ENCODE measurements at regions not wholly inside any gene's neighbourhood (a gene's known extent, or its start where the extent isn't known, plus 50 kb on each side); places are given as distances from the start of the nearest gene placed in this dataset.

- TF ChIP-seq, protein P1, sequence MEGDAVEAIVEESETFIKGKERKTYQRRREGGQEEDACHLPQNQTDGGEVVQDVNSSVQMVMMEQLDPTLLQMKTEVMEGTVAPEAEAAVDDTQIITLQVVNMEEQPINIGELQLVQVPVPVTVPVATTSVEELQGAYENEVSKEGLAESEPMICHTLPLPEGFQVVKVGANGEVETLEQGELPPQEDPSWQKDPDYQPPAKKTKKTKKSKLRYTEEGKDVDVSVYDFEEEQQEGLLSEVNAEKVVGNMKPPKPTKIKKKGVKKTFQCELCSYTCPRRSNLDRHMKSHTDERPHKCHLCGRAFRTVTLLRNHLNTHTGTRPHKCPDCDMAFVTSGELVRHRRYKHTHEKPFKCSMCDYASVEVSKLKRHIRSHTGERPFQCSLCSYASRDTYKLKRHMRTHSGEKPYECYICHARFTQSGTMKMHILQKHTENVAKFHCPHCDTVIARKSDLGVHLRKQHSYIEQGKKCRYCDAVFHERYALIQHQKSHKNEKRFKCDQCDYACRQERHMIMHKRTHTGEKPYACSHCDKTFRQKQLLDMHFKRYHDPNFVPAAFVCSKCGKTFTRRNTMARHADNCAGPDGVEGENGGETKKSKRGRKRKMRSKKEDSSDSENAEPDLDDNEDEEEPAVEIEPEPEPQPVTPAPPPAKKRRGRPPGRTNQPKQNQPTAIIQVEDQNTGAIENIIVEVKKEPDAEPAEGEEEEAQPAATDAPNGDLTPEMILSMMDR (IDR thresholded peaks at IDR 0.05; ENCODE audit: insufficient read depth, low read length), result no peak
Measured at GRCh38 chrX:25558137-25558536, 542.4 kb upstream of the ARX start.

DNA sequence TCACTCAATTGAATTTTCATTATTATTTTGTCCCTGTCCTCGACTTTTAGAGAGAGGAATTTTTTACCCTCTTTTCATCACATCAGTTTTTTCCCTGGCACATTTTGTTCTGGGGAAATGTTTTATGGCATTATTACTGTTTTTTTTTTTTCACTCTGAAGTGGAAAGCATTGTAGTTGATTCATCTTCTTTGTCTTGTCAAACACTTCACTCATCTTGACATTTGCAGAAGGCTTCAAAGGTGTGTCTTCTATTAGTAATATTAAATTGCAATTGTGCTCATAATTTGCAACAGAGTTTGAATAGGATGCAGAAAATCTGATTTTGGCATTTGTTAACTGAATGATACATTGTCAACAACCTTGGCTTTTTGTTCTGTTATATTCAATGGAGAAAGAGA lies 545.4 kb upstream of the ARX start:
- no peak overlapping the region for H3K4me3 ChIP-seq (ENCODE audit: low read depth, low read length)
- no peak for DNase-seq (ENCODE audit: low read depth)
- TF ChIP-seq, protein P1 (IDR thresholded peaks at IDR 0.05; ENCODE audit: insufficient read depth, low read length), result no peak

More at GRCh38 chrX:25558137-25558536, 542.4 kb upstream of the ARX start:
- H3K4me3 ChIP-seq (ENCODE audit: low read depth, low read length), result no peak overlapping the region
- DNase-seq (ENCODE audit: low read depth), result no peak

DNA sequence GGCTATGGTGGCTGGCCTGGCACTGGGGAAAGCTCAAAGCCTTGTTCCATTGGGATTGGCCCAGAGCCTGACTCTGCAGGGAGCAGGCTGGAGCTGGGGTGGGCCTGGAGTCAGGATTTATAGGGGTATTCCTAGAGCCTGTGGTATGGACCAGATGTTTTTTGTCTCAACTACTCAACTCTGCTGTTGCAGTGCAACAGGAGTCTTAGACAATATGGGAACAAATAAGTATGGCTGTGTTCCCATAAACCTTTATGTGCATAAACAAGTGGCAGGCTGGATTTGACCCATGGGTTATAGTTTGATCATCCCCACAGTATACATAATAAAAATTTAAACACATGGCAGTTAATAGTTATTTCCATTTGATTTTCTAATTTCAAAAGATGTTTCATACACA lies 557.9 kb upstream of the ARX start:
- DNase-seq (ENCODE audit: low read depth), result no peak
- H3K4me3 ChIP-seq (ENCODE audit: low read depth, low read length), result no peak overlapping the region
- TF ChIP-seq, protein P1 (IDR thresholded peaks at IDR 0.05; ENCODE audit: insufficient read depth, low read length), result no peak

DNA sequence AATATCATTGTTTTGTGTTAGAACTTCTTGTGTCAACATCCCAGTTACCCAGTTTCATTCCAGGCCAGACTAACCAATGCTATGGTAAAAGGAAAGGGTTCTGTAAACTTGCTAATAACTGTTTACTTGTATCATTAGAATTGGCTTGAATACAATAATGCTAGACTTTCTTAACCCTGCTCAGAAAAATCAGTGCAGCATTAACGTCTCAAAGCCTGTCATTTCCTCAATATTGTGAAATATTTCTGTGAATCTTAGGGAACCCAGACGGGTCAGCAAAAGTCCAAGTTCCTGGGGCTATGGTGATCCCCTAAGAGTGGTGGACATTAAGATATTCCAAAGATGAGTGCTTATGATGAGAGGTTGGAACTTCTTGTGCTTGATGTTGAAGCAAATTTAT lies 541.2 kb upstream of the MAGEB18 start:
- no peak overlapping the region for H3K4me3 ChIP-seq (ENCODE audit: low read depth, low read length)
- TF ChIP-seq, protein P1 (IDR thresholded peaks at IDR 0.05; ENCODE audit: insufficient read depth, low read length), result no peak
- DNase-seq (ENCODE audit: low read depth), result no peak

GRCh38 chrX:25597551-25597950 lies 540.6 kb upstream of the MAGEB18 start:
- TF ChIP-seq, protein P1 (IDR thresholded peaks at IDR 0.05; ENCODE audit: insufficient read depth, low read length), result no peak
- no peak overlapping the region for H3K4me3 ChIP-seq (ENCODE audit: low read depth, low read length)
- DNase-seq (ENCODE audit: low read depth), result peak; percentile 73

DNA sequence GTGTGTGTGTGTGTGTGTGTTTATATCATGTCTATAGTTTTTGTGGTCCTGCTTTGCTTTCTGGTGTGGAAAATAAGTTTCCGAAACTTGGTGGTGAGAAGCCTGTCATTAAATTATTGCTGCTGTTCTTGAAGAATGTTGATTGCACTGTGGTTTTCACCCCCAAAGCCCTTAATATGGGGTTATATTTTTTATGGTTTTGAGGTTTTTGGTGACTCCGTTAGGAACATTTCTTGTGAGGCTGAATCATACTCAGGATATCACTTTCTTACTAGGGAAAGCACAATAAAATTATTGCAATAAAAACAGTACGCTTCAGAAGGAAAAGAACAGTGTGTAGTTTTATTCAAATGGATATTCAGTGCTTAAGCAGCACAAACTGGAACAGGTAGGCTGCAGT lies 539.1 kb upstream of the MAGEB18 start:
- no peak overlapping the region for H3K4me3 ChIP-seq (ENCODE audit: low read depth, low read length)
- peak; percentile 8 for DNase-seq (ENCODE audit: low read depth)
- TF ChIP-seq, protein P1 (IDR thresholded peaks at IDR 0.05; ENCODE audit: insufficient read depth, low read length), result no peak

DNA sequence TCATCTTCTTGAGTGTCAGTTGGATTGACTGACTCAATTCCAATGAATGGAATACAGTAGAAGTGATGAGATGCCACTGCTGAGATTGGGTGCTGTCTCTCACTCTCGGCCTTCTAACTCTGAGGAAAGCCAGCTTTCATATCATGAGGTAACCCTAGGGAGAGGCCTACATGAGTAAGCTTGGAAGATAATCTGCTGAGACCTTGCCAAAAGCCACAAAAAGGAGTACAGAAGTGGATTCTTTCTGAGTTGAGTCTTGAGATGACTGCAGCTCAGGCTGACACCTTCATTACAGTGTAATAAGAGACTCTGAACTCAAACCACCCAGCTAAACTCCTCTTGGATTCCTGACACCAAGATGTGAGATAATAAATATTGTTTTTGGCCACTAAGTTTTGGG lies 537.4 kb upstream of the MAGEB18 start:
- H3K4me3 ChIP-seq (ENCODE audit: low read depth, low read length), result no peak overlapping the region
- peak; percentile 81 for DNase-seq (ENCODE audit: low read depth)
- TF ChIP-seq, protein P1 (IDR thresholded peaks at IDR 0.05; ENCODE audit: insufficient read depth, low read length), result no peak

Data from fibroblast of the aortic adventitia (primary cell).